RPMI7951 (cell line): ENCODE measurements at regions not wholly inside any gene's neighbourhood (a gene's known extent, or its start where the extent isn't known, plus 50 kb on each side); places are given as distances from the start of the nearest gene placed in this dataset.
"Not testable (repeated sequence)": the region's sequence is repeated elsewhere in the genome, so short reads cannot be mapped to it uniquely, and the experiment has no call there.

Experiments used
- DNase-seq: peaks from one replicate; pipeline ENCODE4 v3.0.0-alpha.2; 2012; ENCODE audit warnings: low read depth

DNA sequence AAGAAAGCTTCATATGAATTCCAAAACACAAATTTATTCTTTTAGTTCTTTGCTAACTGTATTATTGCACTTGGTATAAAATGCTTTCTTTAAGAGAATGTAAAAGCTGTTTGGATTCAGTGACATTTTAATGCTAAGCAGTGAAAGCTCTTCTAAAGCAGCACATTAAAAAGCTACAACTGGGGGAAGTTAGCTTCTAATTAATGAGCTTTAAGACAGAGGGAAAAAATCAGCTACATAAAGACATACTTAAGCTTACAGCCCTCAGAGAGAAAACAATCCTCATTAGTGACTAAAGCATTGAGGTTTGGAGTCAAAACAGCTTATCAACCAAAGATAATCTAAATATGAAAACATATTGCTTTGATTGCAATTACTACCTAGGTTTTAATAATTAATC lies 1222.2 kb upstream of the SPRY2 start:
- no peak for DNase-seq

- DNase-seq: no peak
These were observed 1221.7 kb upstream of the SPRY2 start for GRCh38 chr13:81562598-81562997.

DNA sequence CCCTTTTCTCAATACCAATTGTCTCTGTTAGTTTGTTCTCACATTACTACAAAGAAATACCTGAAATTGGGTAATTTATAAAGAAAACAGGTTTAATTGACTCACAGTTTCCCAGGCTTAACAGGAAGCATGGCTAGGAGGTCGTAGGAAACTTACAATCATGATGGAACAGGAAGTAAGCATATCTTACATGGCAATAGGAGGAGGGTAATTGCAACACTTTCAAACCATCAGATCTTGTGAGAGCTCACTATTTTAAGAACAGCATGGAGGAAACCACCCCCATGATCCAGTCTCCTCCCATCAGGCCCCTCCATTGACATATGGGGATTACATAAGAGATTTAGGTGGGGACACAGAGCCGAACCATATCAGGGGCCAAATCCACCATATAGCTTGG lies 1210.1 kb upstream of the SPRY2 start:
- DNase-seq: no peak

DNA sequence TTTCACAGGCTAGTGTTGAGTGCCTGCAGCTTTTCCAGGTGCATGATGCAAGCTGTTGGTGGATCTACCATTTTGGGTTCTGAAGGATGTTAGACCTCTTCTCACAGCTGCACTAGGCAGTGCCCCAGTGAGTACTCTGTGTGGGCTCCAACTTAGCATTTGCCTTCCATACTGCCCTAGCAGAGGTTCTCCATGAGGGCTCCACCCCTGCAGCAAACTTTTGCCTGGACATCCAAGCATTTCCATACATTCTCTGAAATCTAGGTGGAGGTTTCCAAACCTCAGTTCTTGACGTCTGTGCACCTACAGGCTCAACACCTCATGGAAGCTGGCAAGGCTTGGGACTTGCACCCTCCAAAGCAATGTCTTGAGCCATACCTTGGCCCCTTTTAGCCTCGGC lies 1205.4 kb upstream of the SPRY2 start:
- not testable (repeated sequence) for DNase-seq

DNA sequence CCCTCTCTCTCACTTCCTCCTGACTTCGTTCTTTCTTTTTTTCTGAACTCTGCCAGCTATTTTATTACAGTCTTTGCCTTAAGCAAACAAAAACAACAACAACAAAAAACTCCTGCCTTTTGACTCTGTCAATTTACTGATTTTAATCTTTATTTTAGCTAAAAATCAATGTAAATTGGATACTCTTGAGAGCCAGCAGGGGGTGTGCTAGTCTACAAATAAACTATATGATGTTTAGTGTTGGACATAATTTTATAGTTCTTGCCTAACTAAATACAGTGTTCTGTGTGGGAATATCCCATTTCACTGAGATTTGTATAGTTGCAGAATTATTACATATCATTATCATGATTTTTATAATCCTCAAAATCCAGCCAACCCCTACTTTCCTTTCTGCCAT lies 1199.9 kb upstream of the SPRY2 start:
- no peak for DNase-seq

- DNase-seq: no peak
These were observed 1198.8 kb upstream of the SPRY2 start for GRCh38 chr13:81539643-81540150.

DNA sequence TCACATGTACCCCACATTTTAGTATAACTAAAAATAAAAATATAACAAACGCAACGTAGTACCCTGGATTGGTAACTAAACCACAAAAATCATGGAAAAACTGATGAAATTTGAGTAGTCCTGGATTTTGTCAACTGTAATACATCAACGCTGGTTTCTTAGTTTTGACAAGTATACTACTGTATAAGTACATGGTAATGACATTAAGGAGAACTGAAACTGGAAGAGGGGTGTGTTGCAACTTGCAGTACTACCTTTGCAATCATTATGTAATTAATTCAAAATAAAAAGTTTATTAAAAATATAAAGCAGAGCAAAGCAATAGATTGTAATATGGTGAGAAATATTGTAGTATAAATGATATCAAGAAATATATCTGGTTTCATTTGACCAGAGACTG lies 1158.0 kb upstream of the SPRY2 start:
- no peak for DNase-seq

GRCh38 chr13:81493144-81493543 lies 1152.2 kb upstream of the SPRY2 start:
- no peak for DNase-seq

GRCh38 chr13:81492449-81492848 lies 1151.5 kb upstream of the SPRY2 start:
- DNase-seq: no peak

- DNase-seq: no peak
These were observed 1147.1 kb upstream of the SPRY2 start for GRCh38 chr13:81488021-81488420.

- no peak for DNase-seq
These were observed 1146.2 kb upstream of the SPRY2 start for GRCh38 chr13:81487151-81487550.

- no peak for DNase-seq
These were observed 1139.7 kb upstream of the SPRY2 start for GRCh38 chr13:81480634-81481033.

DNA sequence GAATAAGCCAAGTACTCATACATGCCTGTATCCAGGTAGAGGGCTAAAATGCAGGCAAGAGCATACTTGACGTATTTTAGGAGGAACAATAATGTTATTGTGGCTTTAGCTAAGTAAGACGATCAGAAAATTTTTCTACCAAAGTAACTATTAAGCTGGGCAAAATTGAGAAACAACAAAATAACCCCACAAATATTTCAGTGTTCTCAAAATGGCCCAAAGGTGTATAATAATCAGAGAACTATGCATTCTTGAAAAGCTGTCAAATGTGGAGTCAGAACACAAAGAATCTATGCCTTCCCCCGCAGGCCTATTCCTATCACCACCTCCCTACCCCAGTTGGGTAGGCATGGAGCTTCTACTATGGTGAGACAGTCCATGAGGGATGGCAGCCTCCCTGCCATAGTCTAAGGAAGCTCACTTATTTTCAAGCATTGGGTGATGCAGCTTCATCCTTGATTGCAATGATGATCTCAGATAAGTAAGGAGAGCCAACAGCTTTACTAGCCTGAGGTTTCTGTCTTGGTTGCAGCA lies 1132.5 kb upstream of the SPRY2 start:
- no peak for DNase-seq

- DNase-seq: no peak
These were observed 1117.2 kb upstream of the SPRY2 start for GRCh38 chr13:81458170-81458569.

GRCh38 chr13:81446441-81446840 lies 1105.5 kb upstream of the SPRY2 start:
- no peak for DNase-seq

GRCh38 chr13:81442904-81443303 lies 1102.0 kb upstream of the SPRY2 start:
- DNase-seq: no peak

- no peak for DNase-seq
These were observed 1084.4 kb upstream of the SPRY2 start for GRCh38 chr13:81425286-81425685.

GRCh38 chr13:81409284-81409683 lies 1068.4 kb upstream of the SPRY2 start:
- no peak for DNase-seq

DNA sequence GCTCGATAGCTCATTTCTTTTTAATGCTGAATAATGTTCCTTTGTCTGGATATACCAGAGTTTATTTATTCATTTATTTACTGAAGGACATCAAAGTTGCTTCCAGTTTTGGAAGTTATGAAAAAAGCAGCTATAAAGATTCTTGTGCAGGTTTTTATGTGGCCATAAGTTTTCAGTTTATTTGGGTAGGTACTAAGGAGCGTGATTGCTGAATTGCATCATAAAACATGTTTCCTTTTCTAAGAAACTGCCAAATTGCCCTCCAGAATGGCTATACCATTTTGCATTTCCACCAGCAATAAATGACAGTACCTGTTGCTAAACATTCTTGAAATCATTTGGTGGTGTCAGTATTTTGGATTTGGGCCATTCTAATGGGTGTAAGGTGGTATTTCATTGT lies 1067.7 kb upstream of the SPRY2 start:
- DNase-seq: no peak

DNA sequence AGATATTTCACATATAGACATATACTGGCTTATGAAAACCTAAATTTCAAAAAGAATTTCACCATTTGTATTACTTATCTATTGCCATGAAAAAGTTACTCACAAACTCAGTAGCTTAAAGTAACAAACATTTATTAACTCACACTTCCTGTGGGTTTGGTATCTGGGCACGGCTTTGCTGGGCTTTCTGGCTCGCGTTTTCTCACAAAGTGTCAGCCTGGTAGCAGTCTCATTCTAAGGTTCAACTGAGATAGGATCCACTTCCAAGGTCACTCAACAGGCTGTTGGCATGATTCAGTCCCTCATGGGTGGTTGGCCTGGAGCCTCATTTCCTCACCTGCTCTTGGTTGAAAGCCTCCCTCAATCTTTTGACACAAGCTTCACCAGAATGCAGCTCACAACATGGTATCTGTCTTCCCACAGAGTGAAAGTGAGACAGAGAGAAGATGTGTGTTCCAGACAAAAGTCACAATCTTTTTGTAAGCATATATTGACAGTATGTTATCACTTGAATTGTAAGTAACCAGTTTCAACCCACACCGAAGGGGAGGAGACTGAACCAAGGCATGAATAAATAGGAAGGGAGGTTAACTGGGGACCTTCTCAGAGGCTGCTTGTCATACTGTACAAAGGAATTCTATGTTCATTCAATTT lies 1065.8 kb upstream of the SPRY2 start:
- no peak for DNase-seq

GRCh38 chr13:81406022-81406421 lies 1065.1 kb upstream of the SPRY2 start:
- no peak for DNase-seq

- DNase-seq: no peak
These were observed 1055.3 kb upstream of the SPRY2 start for GRCh38 chr13:81396192-81396591.

GRCh38 chr13:81395368-81395767 lies 1054.4 kb upstream of the SPRY2 start:
- no peak for DNase-seq

GRCh38 chr13:81394640-81395039 lies 1053.7 kb upstream of the SPRY2 start:
- DNase-seq: no peak
